Uterus (tissue), 2 donors: ENCODE measurements at regions not wholly inside any gene's neighbourhood (a gene's known extent, or its start where the extent isn't known, plus 50 kb on each side); places are given as distances from the start of the nearest gene placed in this dataset.

Experiments
- POLR2A ChIP-seq, 2 donors: fragments of 450-650 bp; IDR thresholded peaks; one replicate each; pipeline ENCODE4 v1.6.1; 2016; ENCODE audit warnings: antibody characterized with exemption in 2 of 2, mild to moderate bottlenecking in 1 of 2, moderate library complexity in 1 of 2
- TF ChIP-seq, protein P1 (sequence below), 4 experiments: fragments of 200-600 bp in 2 of 4; fragments of 450-650 bp in 2 of 4; sonication (generic) in 2 of 4; IDR thresholded peaks; one replicate each; pipeline ENCODE4 v1.5.1; 2016 to 2019; ENCODE audit warnings: antibody characterized with exemption in 4 of 4, mild to moderate bottlenecking in 2 of 4, moderate library complexity in 1 of 4

- no peak for TF ChIP-seq POLR2A (IDR thresholded peaks at IDR 0.05)
- TF ChIP-seq, protein P1, sequence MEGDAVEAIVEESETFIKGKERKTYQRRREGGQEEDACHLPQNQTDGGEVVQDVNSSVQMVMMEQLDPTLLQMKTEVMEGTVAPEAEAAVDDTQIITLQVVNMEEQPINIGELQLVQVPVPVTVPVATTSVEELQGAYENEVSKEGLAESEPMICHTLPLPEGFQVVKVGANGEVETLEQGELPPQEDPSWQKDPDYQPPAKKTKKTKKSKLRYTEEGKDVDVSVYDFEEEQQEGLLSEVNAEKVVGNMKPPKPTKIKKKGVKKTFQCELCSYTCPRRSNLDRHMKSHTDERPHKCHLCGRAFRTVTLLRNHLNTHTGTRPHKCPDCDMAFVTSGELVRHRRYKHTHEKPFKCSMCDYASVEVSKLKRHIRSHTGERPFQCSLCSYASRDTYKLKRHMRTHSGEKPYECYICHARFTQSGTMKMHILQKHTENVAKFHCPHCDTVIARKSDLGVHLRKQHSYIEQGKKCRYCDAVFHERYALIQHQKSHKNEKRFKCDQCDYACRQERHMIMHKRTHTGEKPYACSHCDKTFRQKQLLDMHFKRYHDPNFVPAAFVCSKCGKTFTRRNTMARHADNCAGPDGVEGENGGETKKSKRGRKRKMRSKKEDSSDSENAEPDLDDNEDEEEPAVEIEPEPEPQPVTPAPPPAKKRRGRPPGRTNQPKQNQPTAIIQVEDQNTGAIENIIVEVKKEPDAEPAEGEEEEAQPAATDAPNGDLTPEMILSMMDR (IDR thresholded peaks at IDR 0.05): no peak
Observed at GRCh38 chr4:114476310-114476709, 122.3 kb upstream of the UGT8 start.
